Uterus (tissue), 2 donors: ENCODE measurements at regions not wholly inside any gene's neighbourhood (a gene's known extent, or its start where the extent isn't known, plus 50 kb on each side); places are given as distances from the start of the nearest gene placed in this dataset.

Experiments used
- CTCF ChIP-seq, 4 experiments: fragments of 200-600 bp in 2 of 4; fragments of 450-650 bp in 2 of 4; sonication (generic) in 2 of 4; IDR thresholded peaks; one replicate each; pipeline ENCODE4 v1.5.1; 2016 to 2019; ENCODE audit warnings: antibody characterized with exemption in 4 of 4, mild to moderate bottlenecking in 2 of 4, moderate library complexity in 1 of 4
- POLR2A ChIP-seq, 2 donors: fragments of 450-650 bp; IDR thresholded peaks; one replicate each; pipeline ENCODE4 v1.6.1; 2016; ENCODE audit warnings: antibody characterized with exemption in 2 of 2, mild to moderate bottlenecking in 1 of 2, moderate library complexity in 1 of 2

DNA sequence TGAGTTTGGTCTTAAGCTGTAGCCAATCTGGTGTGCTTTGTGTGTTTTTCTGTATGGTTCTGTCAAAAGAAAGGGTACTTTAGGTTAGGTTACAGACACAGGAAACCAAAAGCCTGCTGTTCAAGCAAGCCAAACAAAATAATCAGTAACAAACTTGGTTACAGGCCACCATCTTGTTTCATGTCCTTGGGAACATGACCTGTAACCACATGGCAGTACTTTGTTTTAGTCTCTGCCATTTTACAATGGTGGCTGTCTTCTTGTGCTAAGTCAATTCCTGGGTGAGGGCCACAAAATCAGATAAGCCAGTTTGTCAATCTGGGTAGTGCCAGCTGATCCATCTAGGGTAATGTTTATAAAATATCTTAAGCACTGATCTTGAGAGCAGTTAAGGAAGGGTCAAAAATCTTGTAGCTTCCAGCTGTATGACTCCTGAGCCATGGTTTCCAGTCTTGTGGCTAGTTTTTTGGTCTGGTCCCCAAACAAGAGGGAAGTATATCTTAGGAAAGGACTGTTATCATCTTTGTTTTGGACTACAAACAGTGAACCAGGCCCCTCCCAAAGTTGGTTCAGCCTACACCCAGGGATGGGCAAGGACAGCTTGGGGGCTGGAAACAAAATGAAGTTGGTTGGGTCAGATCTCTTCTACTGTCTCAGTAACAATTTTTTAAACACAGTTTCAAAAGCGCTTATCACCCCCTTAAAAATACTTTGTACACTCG, 90.0 kb downstream of the IGLL5 start:
- no peak for TF ChIP-seq POLR2A (IDR thresholded peaks at IDR 0.05)
- no peak for TF ChIP-seq CTCF (IDR thresholded peaks at IDR 0.05)
